HCT116 (cell line): ENCODE measurements at regions not wholly inside any gene's neighbourhood (a gene's known extent, or its start where the extent isn't known, plus 50 kb on each side); places are given as distances from the start of the nearest gene placed in this dataset.

Experiments
- ATAC-seq: fragments of 200-7000 bp; cut with Tn5 transposase; 2 replicates; pipeline ENCODE4 v1.9.1; 2020; ENCODE audit warnings: mild to moderate bottlenecking, moderate library complexity
- BruUV-seq: library from RNA; stranded (reverse); fragments of 400-500 nt; replicated peaks from 2 replicates; lab custom pipeline; 2021; lab: Mats Ljungman, UMichigan
- CTCF ChIA-PET: fragments of 300-600 bp; sonication (Branson Sonifier 250); formaldehyde crosslinking; loops from one replicate; lab custom pipeline; 2021; ENCODE audit warnings: antibody characterized with exemption; lab: Charles Lee
- POLR2A ChIA-PET: fragments of 300-600, 350-600 bp; sonication (Branson Sonifier 250); formaldehyde crosslinking; loops from one replicate; lab custom pipeline; 2021; ENCODE audit warnings: antibody characterized with exemption; lab: Charles Lee
- RAD21 ChIA-PET, 2 experiments: fragments of 300-600 bp; sonication (Branson Sonifier 250); formaldehyde crosslinking; loops; one replicate each; lab custom pipeline; 2023; ENCODE audit warnings: low total read pairs in 2 of 2; ENCODE audit not compliant: uncharacterized antibody in 2 of 2, unreplicated experiment in 2 of 2, low non-redundant PET in 1 of 2; lab: Charles Lee
- DNase-seq: peaks from one replicate; pipeline ENCODE4 v3.0.0-alpha.2; 2010; ENCODE audit warnings: low read depth, low spot score
- H2AFZ ChIP-seq: fragments of 200-600 bp; shearing (Covaris generic), sonication (generic); 2 replicates; pipeline ENCODE4 v1.6.1; 2017; ENCODE audit warnings: low read depth, mixed run types, mixed read lengths, antibody characterized with exemption, low read length; ENCODE audit not compliant: poor library complexity, severe bottlenecking
- H3K27ac ChIP-seq: 2 replicates; pipeline ENCODE4 v1.5.1; 2012; ENCODE audit warnings: low read depth, low read length
- H3K27me3 ChIP-seq: fragments of 200-600 bp; sonication (generic); 2 replicates; pipeline ENCODE4 v1.6.1; 2016; ENCODE audit warnings: mixed run types, low read length, mixed read lengths; ENCODE audit not compliant: insufficient read depth
- H3K36me3 ChIP-seq, 2 experiments: fragments of 200-500 bp in 1 of 2; fragments of 200-600 bp in 1 of 2; sonication (Bioruptor generic) in 1 of 2; sonication (generic) in 1 of 2; 2 replicates each; pipeline versions ENCODE4 v1.5.1 to v1.6.1; 2014 to 2016; ENCODE audit warnings: low read length in 2 of 2, inconsistent platforms in 1 of 2, mixed read lengths in 1 of 2, mixed run types in 1 of 2; ENCODE audit not compliant: insufficient read depth in 2 of 2, control insufficient read depth in 1 of 2
- H3K4me1 ChIP-seq, 2 experiments: fragments of 200-600 bp in 1 of 2; sonication (generic) in 1 of 2; 2 replicates each; pipeline versions ENCODE4 v1.5.1 to v1.6.1; 2012 to 2017; ENCODE audit warnings: low read length in 2 of 2, inconsistent platforms in 1 of 2, mild to moderate bottlenecking in 1 of 2, mixed read lengths in 1 of 2, mixed run types in 1 of 2, moderate library complexity in 1 of 2; ENCODE audit not compliant: insufficient read depth in 2 of 2, control insufficient read depth in 1 of 2
- H3K4me2 ChIP-seq: fragments of 200-600 bp; sonication (generic); 2 replicates; pipeline ENCODE4 v1.6.1; 2017; ENCODE audit warnings: mixed run types, low read length, mixed read lengths
- H3K4me3 ChIP-seq, 2 experiments: fragments of 200-600 bp in 1 of 2; sonication (generic) in 1 of 2; replicated peaks in 1 of 2; 2 replicates each; pipeline ENCODE4 v1.5.1; 2011 to 2016; ENCODE audit warnings: low read length in 2 of 2, control low read depth in 1 of 2, low read depth in 1 of 2, mild to moderate bottlenecking in 1 of 2, mixed read lengths in 1 of 2, mixed run types in 1 of 2
- H3K79me2 ChIP-seq: fragments of 200-600 bp; sonication (generic); 2 replicates; pipeline ENCODE4 v1.6.1; 2017; ENCODE audit warnings: mild to moderate bottlenecking, mixed run types, low read length, moderate library complexity, mixed read lengths; ENCODE audit not compliant: insufficient read depth
- H3K9ac ChIP-seq: fragments of 200-600 bp; sonication (generic); 2 replicates; pipeline ENCODE4 v1.6.1; 2016; ENCODE audit warnings: low read length, mixed read lengths
- H3K9me2 ChIP-seq: fragments of 200-600 bp; sonication (generic), shearing (Covaris generic); 2 replicates; pipeline ENCODE4 v1.6.1; 2017; ENCODE audit warnings: mixed run types, mild to moderate bottlenecking, moderate library complexity; ENCODE audit not compliant: insufficient read depth
- H3K9me3 ChIP-seq, 2 experiments: fragments of 200-500 bp in 1 of 2; fragments of 200-600 bp in 1 of 2; sonication (Bioruptor generic) in 1 of 2; sonication (generic) in 1 of 2; 2 replicates each; pipeline ENCODE4 v1.6.1; 2014 to 2017; ENCODE audit warnings: low read length in 2 of 2, mixed read lengths in 2 of 2, inconsistent platforms in 1 of 2, low read depth in 1 of 2, mild to moderate bottlenecking in 1 of 2, mixed run types in 1 of 2, moderate library complexity in 1 of 2; ENCODE audit not compliant: control insufficient read depth in 1 of 2, insufficient read depth in 1 of 2
- H4K20me1 ChIP-seq: fragments of 200-600 bp; sonication (generic), shearing (Covaris generic); 2 replicates; pipeline ENCODE4 v1.6.1; 2017; ENCODE audit warnings: mixed run types, mild to moderate bottlenecking, moderate library complexity; ENCODE audit not compliant: insufficient read depth
- CBX3 ChIP-seq: IDR thresholded peaks from 2 replicates; pipeline ENCODE4 v1.6.1; 2012; ENCODE audit warnings: low read depth
- CEBPB ChIP-seq: IDR thresholded peaks from 2 replicates; pipeline ENCODE4 v1.6.1; 2012; ENCODE audit warnings: low read depth
- EGR1 ChIP-seq: IDR thresholded peaks from 2 replicates; pipeline ENCODE4 v1.6.1; 2012; ENCODE audit warnings: low read depth
- ELF1 ChIP-seq: IDR thresholded peaks from 2 replicates; pipeline ENCODE4 v1.6.1; 2012; ENCODE audit warnings: low read depth, borderline replicate concordance
- JUND ChIP-seq: IDR thresholded peaks from 2 replicates; pipeline ENCODE4 v1.6.1; 2012
- POLR2A ChIP-seq: IDR thresholded peaks from 2 replicates; pipeline ENCODE4 v1.7.0; 2011; ENCODE audit warnings: borderline replicate concordance; ENCODE audit not compliant: insufficient read depth, insufficient read length; ENCODE audit errors: extremely low read depth
- SIN3A ChIP-seq: IDR thresholded peaks from 2 replicates; pipeline ENCODE4 v1.6.1; 2012; ENCODE audit warnings: low read depth
- SRF ChIP-seq: IDR thresholded peaks from 2 replicates; pipeline ENCODE4 v1.6.1; 2012; ENCODE audit warnings: low read depth
- YY1 ChIP-seq: IDR thresholded peaks from 2 replicates; pipeline ENCODE4 v1.6.1; 2011; ENCODE audit warnings: low read length, low read depth, moderate library complexity, mild to moderate bottlenecking; ENCODE audit not compliant: insufficient replicate concordance; ENCODE audit errors: extremely low read depth
- ZFX ChIP-seq: fragments of 450-650 bp; IDR thresholded peaks from 2 replicates; pipeline ENCODE4 v1.6.1; 2017
- ZNF274 ChIP-seq: fragments of 200-500 bp; sonication (Bioruptor generic); IDR thresholded peaks from 2 replicates; pipeline ENCODE4 v1.6.1; 2014; ENCODE audit warnings: mild to moderate bottlenecking, low read depth, low read length, inconsistent platforms
- intact Hi-C: fragments of 100-400 bp; cut with micrococcal nuclease; formaldehyde crosslinking; loops from 2 replicates; pipeline ENCODE4 v1.10.0; 2022
- TF ChIP-seq, protein P1 (sequence below), 3 experiments: fragments of 200-600 bp in 1 of 3; sonication (generic) in 1 of 3; IDR thresholded peaks in 2 of 3; conservative IDR thresholded peaks in 1 of 3; 2 replicates each; pipeline ENCODE4 v1.5.1; 2012 to 2017; ENCODE audit warnings: low read depth in 2 of 3, low read length in 2 of 3, antibody characterized with exemption in 1 of 3, borderline replicate concordance in 1 of 3, control low read depth in 1 of 3, mild to moderate bottlenecking in 1 of 3, mixed read lengths in 1 of 3, mixed run types in 1 of 3, moderate library complexity in 1 of 3; ENCODE audit not compliant: insufficient read depth in 1 of 3

DNA sequence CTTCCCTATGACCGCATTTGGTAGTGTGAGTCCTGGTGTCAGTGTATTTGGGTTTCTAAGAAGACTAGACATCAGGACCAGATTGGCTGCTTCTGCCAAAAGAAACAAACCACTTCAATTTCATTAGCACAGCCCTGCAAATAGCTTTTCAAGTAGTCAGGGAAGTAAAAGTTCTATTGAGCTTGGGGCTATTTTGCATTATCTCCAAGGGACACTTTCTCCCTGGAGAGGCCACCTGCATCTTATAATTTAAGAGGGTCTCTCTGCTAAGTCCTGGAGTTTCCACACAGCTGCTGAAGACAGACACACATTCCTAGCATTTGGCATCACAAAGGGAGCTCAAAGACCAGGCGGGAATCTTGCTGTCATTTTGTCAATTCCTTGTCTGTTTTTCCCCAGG lies 141.2 kb downstream of the BMP2 start:
- no peaks in the 10 kb centered on the region for H3K36me3 ChIP-seq
- H2AFZ ChIP-seq = no peak overlapping the region
- intact Hi-C loops = no loop called here
- CTCF ChIA-PET = no interaction called here
- H3K4me1 ChIP-seq = no peaks in the 10 kb centered on the region
- H3K27me3 ChIP-seq = no peaks in the 10 kb centered on the region
- BruUV-seq = no TSS peak
- RAD21 ChIA-PET = no interaction called here
- no peaks in the 10 kb centered on the region for H4K20me1 ChIP-seq
- H3K79me2 ChIP-seq = no peaks in the 10 kb centered on the region
- no peak for ATAC-seq
- TF ChIP-seq JUND = no peak
- TF ChIP-seq ELF1 = no peak
- no peak for TF ChIP-seq ZNF274
- TF ChIP-seq POLR2A = no peak
- no peak for TF ChIP-seq CEBPB
- TF ChIP-seq, all 23 proteins: peak for 0
- POLR2A ChIA-PET = no interaction called here
- DNase-seq = no peak
- Histone ChIP-seq H3K9me2 (no peaks in the 10 kb centered on the region), H3K9ac (no peak overlapping the region), H3K4me2 (no peak overlapping the region), H3K27ac (no peak overlapping the region), H3K4me3 (no peak overlapping the region), H3K9me3 (peaks cover 0 to 12% of the 10 kb centered on the region in 2 experiments; a peak in 1 of 4 replicates)

DNA sequence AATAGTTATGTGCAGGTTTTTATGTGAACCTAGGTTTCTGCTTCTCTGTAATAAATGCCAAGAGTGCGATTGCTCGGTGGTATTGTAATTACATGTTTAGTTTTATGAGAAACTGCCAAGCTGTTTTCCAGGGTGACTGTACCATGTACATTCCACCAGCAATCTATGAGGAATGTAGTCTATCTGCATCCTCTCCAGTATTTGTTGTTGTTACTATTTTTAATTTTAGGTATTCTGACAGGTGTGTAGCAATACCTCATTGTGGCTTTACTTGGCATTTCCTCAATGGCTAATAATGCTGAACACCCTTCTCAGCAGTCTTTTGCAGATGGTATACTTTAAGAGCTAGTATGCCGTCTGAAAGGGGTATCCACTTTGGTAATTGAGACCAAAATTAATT lies 142.1 kb downstream of the BMP2 start:
- ATAC-seq = no peak
- POLR2A ChIA-PET = no interaction called here
- no TSS peak for BruUV-seq

More for the DNA sequence above, 142.1 kb downstream of the BMP2 start:
- Histone ChIP-seq H3K4me1 (no peaks in the 10 kb centered on the region), H3K9me2 (no peaks in the 10 kb centered on the region), H3K36me3 (no peaks in the 10 kb centered on the region), H4K20me1 (no peaks in the 10 kb centered on the region), H3K9me3 (peaks cover 0 to 12% of the 10 kb centered on the region in 2 experiments; a peak in 1 of 4 replicates), H3K27me3 (no peaks in the 10 kb centered on the region), H3K79me2 (no peaks in the 10 kb centered on the region), H3K27ac (no peak overlapping the region), H3K9ac (no peak overlapping the region), H3K4me2 (no peak overlapping the region), H2AFZ (no peak overlapping the region), H3K4me3 (no peak overlapping the region)
- ChIA-PET RAD21 (no interaction called here), CTCF (no interaction called here)
- intact Hi-C loops = no loop called here
- no peak for DNase-seq
- TF ChIP-seq, protein P1, sequence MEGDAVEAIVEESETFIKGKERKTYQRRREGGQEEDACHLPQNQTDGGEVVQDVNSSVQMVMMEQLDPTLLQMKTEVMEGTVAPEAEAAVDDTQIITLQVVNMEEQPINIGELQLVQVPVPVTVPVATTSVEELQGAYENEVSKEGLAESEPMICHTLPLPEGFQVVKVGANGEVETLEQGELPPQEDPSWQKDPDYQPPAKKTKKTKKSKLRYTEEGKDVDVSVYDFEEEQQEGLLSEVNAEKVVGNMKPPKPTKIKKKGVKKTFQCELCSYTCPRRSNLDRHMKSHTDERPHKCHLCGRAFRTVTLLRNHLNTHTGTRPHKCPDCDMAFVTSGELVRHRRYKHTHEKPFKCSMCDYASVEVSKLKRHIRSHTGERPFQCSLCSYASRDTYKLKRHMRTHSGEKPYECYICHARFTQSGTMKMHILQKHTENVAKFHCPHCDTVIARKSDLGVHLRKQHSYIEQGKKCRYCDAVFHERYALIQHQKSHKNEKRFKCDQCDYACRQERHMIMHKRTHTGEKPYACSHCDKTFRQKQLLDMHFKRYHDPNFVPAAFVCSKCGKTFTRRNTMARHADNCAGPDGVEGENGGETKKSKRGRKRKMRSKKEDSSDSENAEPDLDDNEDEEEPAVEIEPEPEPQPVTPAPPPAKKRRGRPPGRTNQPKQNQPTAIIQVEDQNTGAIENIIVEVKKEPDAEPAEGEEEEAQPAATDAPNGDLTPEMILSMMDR (IDR thresholded peaks at IDR 0.05 in 2 of 3, conservative IDR thresholded peaks at IDR 0.05 in 1 of 3; ENCODE audit: borderline replicate concordance in 1 of 3, insufficient read depth in 1 of 3, low read depth in 2 of 3, low read length in 2 of 3) = no peak
- TF ChIP-seq SRF (no peak), ELF1 (no peak), EGR1 (no peak), ZFX (no peak), YY1 (no peak), CBX3 (no peak), SIN3A (no peak)
